HS-27A (cell line): ENCODE measurements at regions not wholly inside any gene's neighbourhood (a gene's known extent, or its start where the extent isn't known, plus 50 kb on each side); places are given as distances from the start of the nearest gene placed in this dataset.

ENCODE experiments used
- DNase-seq: peaks from one replicate; pipeline ENCODE4 v3.0.0-alpha.2; 2012; ENCODE audit warnings: low read depth, missing footprints

DNA sequence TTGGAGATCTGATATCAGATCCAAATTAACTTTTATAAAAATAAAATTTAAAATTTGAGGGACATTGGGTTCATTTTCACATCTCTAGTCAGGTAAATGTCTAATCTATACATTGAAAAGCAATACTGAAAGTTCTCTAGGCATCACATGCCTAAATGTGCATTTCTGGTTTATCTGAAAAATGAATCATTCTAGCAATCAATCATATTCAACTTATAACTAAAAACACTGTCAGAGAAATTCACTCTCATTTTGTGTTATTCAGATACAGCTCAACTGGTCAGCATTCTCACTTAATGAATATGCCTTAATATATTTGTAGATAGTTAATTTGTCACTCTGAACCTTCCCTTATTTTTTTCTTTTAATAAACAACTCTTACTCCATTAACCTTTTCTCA lies 243.2 kb downstream of the CASP12 start:
- DNase-seq, result no peak

DNA sequence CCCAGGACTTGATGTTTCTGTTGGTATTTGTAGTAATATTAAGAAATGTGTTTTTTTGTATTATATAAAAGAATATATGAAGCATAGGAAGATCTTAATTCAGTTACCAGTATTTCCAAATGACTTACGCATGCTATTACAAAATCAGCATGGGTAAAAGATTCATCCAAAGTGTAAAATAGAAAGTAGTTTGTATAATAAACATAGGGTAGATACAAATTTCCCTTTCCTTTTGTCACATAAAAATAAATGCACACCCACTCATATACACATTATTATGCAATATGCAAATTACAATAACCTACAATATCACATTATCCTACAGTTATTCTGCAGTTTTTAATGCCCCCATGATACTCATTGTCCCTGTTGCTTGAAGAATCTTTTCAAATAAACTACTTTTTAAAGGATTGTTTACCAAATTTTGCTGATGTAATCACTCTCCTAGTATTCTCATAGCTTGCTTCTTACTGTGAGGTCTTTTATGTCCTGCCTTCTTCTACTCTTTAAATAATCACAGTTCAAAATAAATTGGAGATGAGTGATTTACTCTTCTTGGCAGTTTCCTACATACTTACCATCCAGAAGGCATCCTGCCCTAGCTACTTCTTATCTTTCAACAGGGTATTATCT lies 244.0 kb downstream of the CASP12 start:
- DNase-seq, result no peak

- no peak for DNase-seq
Measured at GRCh38 chr11:104653407-104653806, 244.9 kb downstream of the CASP12 start.

GRCh38 chr11:104652996-104653395 lies 245.3 kb downstream of the CASP12 start:
- no peak for DNase-seq

GRCh38 chr11:104650234-104650633 lies 248.0 kb downstream of the CASP12 start:
- no peak for DNase-seq

- DNase-seq, result no peak
Measured at GRCh38 chr11:104649002-104649401, 249.3 kb downstream of the CASP12 start.

DNA sequence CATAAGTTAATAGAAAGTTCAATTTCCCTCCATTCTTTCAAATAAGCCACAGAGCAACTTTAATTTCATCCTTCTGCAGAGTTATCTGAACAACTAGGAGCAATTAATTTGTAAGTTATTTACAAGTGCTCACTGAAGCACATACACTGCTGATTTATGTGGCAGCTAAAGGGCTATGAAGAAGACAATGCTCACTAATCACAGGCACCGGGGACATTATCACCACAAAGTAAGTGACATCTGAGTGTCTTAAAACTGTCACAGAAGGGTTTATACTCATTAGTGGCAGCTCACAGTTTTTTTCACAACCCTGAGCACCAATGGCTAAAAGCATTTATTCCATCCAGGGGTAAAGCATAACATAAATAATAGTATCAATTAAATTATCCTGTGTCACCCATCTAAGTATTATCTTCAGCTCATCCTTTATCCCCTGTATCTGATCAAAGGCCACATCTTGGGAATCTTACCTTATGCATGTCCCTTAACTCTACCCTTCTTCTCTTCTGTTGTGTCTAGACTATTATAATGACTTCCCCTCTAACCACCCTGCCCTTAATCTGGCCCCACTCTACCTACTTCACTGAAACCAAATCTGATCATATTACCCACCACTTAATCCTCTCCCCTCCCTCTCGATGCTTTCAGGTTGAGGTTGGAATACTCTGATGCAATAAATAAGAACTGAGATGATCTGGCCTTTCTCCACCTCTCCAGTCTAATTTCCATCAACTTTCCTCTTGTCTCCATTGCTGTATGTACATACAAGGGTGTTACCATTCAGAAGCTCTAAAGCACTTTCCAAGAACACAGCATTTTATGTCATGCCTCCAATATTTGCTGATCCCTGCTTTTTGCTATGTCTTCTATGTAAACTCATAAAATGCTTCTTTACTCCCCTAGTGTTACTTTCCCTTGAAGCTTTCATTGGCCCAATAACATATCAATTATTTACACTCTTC lies 252.7 kb downstream of the CASP12 start:
- DNase-seq, result no peak

GRCh38 chr11:104637662-104638170 lies 260.5 kb downstream of the CASP12 start:
- no peak for DNase-seq

GRCh38 chr11:104633226-104633625 lies 265.0 kb downstream of the CASP12 start:
- no peak for DNase-seq

- no peak for DNase-seq
Measured at GRCh38 chr11:104630352-104630751, 267.9 kb downstream of the CASP12 start.

GRCh38 chr11:104625246-104625645 lies 273.0 kb downstream of the CASP12 start:
- DNase-seq, result no peak

DNA sequence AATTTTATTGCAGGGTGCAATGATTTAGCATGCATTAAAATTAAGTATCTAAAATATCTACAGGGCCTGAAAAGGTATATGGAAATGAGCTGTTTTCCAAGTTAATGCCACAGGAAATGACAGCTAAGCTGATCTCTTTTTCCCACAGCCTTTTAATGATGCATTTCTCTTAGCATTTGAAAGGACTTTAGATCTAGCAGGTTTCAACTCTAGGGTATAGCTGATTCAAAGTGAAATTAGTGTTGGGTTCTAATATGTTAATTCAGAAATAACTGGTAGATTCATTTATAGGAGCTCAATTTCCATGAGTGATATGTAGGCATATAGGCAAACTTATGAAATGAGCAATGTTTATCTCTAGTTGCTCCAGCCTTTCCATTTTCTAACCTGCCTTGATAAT lies 274.2 kb downstream of the CASP12 start:
- no peak for DNase-seq

- DNase-seq, result peak; percentile 49
Measured at GRCh38 chr11:104623518-104623917, 274.7 kb downstream of the CASP12 start.

- no peak for DNase-seq
Measured at GRCh38 chr11:104620991-104621390, 277.3 kb downstream of the CASP12 start.

GRCh38 chr11:104619751-104620150 lies 278.5 kb downstream of the CASP12 start:
- DNase-seq, result no peak

DNA sequence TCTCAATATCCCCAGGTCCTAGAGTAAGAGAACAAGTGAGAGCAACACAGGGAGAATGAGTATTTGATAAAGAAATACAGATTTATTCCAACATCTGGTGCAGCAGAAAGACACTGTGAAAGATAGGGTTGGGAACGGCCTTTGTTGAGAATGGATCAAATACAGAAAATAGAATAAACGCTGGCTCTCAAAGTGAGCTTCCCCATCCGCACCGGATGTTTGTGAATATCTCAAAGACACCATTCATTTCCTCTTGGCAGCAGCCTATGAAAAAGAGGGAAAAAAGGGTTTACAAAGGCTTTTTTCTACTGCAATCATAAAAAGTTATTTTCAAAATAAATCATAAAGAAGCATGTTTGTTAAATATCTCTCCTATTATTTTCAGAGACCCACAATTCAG lies 279.3 kb downstream of the CASP12 start:
- no peak for DNase-seq

DNA sequence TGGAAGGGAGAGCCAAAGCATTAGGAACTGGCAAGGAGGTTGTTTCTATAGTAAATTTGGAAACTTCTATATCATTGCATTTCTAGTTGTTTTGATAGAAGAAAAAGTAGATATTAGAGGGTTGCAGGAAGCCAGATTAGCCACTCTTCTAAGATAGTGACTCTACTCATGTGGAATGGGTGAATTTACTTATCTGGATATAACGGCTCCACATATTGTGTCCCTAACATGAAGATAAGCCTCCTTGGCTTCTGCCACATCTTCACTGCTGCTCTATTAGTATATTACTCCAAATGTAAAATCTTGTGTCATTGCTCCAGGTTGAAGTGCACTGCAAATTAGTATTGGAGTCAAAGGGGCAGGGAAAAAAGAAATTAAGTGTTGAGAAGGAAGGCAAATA lies 283.3 kb downstream of the CASP12 start:
- DNase-seq, result no peak

DNA sequence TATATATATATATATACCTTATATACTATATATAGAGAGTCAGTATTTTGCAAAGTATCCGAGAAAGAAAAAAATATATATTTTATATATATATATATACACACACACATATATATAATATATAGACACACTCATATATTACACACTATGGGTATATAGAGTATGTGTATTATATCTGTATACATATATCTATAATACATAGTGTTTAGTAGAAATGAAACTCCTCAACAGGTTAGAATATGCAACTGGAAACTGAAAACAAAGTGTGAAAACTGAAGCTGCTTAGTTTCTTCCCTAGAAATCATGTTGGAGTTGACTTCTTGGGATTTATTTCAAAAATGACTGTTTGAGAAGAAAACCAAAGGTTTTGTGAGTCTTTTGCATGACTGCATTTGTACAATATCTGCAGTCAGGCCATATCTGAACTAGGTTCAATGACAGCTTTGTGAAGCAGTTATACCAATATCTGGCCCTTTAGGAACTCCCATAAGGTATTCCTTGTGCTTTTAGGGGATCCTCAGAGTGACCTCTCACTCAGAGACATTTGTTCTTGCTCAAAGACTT lies 284.1 kb downstream of the CASP12 start:
- DNase-seq, result no peak

GRCh38 chr11:104610635-104611034 lies 287.6 kb downstream of the CASP12 start:
- DNase-seq, result no peak

GRCh38 chr11:104609311-104610085 lies 288.8 kb downstream of the CASP12 start:
- DNase-seq, result no peak

DNA sequence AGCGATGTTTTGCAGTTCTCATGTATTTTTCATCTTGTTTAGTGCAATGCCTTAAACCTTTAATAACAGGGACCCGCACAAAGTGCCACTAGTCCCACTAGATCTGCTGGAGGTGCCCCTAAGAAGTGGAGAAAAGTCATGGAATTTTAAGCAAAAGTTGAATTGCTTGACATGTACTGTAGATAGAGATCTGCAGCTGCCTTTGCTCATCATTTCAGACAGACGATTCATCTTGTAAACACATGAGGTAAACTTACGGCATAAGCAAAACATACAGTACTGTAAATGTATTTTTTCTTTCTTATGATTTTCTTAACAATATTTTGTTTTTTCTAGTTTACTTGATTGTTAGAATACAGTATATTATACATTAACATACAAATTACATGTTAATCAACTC lies 295.6 kb downstream of the CASP12 start:
- DNase-seq, result no peak
